IMR-90 (cell line): ENCODE measurements at regions not wholly inside any gene's neighbourhood (a gene's known extent, or its start where the extent isn't known, plus 50 kb on each side); places are given as distances from the start of the nearest gene placed in this dataset.

Experiments
- ATAC-seq: fragments of 200-7000 bp; cut with Tn5 transposase; 2 replicates; pipeline ENCODE4 v1.9.1; 2020; ENCODE audit warnings: low read depth, mild to moderate bottlenecking, moderate library complexity
- BruUV-seq: library from RNA; stranded (reverse); fragments of 400-500 nt; replicated peaks from 2 replicates; lab custom pipeline; 2021; lab: Mats Ljungman, UMichigan
- CTCF ChIA-PET: fragments of 300-600 bp; formaldehyde crosslinking; extraction: SDS; loops from one replicate; lab custom pipeline; 2021; ENCODE audit warnings: antibody characterized with exemption; lab: Yijun Ruan, JAX
- POLR2A ChIA-PET: fragments of 300-600 bp; sonication (Branson Sonifier 250); formaldehyde crosslinking; loops from one replicate; lab custom pipeline; 2022; ENCODE audit warnings: antibody characterized with exemption; ENCODE audit not compliant: unreplicated experiment; lab: Charles Lee
- DNase-seq: peaks from one replicate; pipeline ENCODE4 v3.0.0; 2013
- H2AFZ ChIP-seq: replicated peaks from 2 replicates; pipeline ENCODE3; 2013; ENCODE audit warnings: low read length, mild to moderate bottlenecking; ENCODE audit not compliant: poor library complexity
- H2AK5ac ChIP-seq: 2 replicates; pipeline ENCODE4 v1.6.1; 2013; ENCODE audit warnings: low read depth, low read length, inconsistent platforms
- H2AK9ac ChIP-seq: replicated peaks from 2 replicates; pipeline ENCODE3; 2013; ENCODE audit warnings: mild to moderate bottlenecking, low read depth, low read length, moderate library complexity; ENCODE audit not compliant: poor library complexity
- H2BK120ac ChIP-seq: 2 replicates; pipeline ENCODE4 v1.6.1; 2013; ENCODE audit warnings: low read depth, low read length, inconsistent platforms
- H2BK15ac ChIP-seq: 3 replicates; pipeline ENCODE4 v1.6.1; 2013; ENCODE audit warnings: low read depth, low read length, inconsistent platforms
- H2BK20ac ChIP-seq: 2 replicates; pipeline ENCODE4 v1.6.1; 2013; ENCODE audit warnings: low read depth, mild to moderate bottlenecking, inconsistent platforms, low read length, moderate library complexity
- H2BK5ac ChIP-seq: 2 replicates; pipeline ENCODE4 v1.6.1; 2013; ENCODE audit warnings: mild to moderate bottlenecking, low read depth, low read length, inconsistent platforms; ENCODE audit not compliant: poor library complexity, severe bottlenecking
- H3K14ac ChIP-seq: replicated peaks from 2 replicates; pipeline ENCODE4 v1.6.1; 2013; ENCODE audit warnings: low read depth, low read length, inconsistent platforms
- H3K18ac ChIP-seq: 2 replicates; pipeline ENCODE4 v1.6.1; 2013; ENCODE audit warnings: low read depth, low read length, control low read depth
- H3K23ac ChIP-seq: 2 replicates; pipeline ENCODE4 v1.6.1; 2013; ENCODE audit warnings: low read depth, low read length, inconsistent platforms
- H3K27ac ChIP-seq: 2 replicates; pipeline ENCODE4 v1.5.1; 2013; ENCODE audit warnings: mild to moderate bottlenecking, control low read depth, low read length; ENCODE audit not compliant: insufficient read depth
- H3K27me3 ChIP-seq: 2 replicates; pipeline ENCODE4 v1.6.1; 2013; ENCODE audit warnings: low read length; ENCODE audit not compliant: control insufficient read depth, insufficient read depth
- H3K36me3 ChIP-seq: 2 replicates; pipeline ENCODE4 v1.6.1; 2013; ENCODE audit warnings: low read length, mixed read lengths; ENCODE audit not compliant: control insufficient read depth, insufficient read depth
- H3K4ac ChIP-seq: 2 replicates; pipeline ENCODE4 v1.6.1; 2013; ENCODE audit warnings: low read depth, low read length, inconsistent platforms
- H3K4me1 ChIP-seq: 2 replicates; pipeline ENCODE4 v1.6.1; 2013; ENCODE audit warnings: low read length, mixed read lengths; ENCODE audit not compliant: control insufficient read depth, insufficient read depth
- H3K4me2 ChIP-seq: 2 replicates; pipeline ENCODE4 v1.6.1; 2013; ENCODE audit warnings: low read depth, mild to moderate bottlenecking, control low read depth, low read length, moderate library complexity
- H3K4me3 ChIP-seq: 2 replicates; pipeline ENCODE4 v1.5.1; 2013; ENCODE audit warnings: low read depth, mild to moderate bottlenecking, control low read depth, low read length, moderate library complexity; ENCODE audit not compliant: insufficient read depth
- H3K56ac ChIP-seq: 2 replicates; pipeline ENCODE4 v1.6.1; 2013; ENCODE audit warnings: low read length, inconsistent platforms; ENCODE audit not compliant: insufficient read depth; ENCODE audit errors: extremely low read depth
- H3K79me1 ChIP-seq, 2 experiments: 2 replicates each; pipeline ENCODE4 v1.6.1; 2013; ENCODE audit warnings: low read length in 2 of 2, inconsistent platforms in 1 of 2, low read depth in 1 of 2
- H3K9ac ChIP-seq: 2 replicates; pipeline ENCODE4 v1.6.1; 2013; ENCODE audit warnings: low read depth, low read length, control low read depth
- H3K9me1 ChIP-seq: 2 replicates; pipeline ENCODE4 v1.6.1; 2013; ENCODE audit warnings: low read length, inconsistent platforms; ENCODE audit not compliant: insufficient read depth
- H3K9me3 ChIP-seq: 2 replicates; pipeline ENCODE4 v1.6.1; 2013; ENCODE audit warnings: low read length; ENCODE audit not compliant: control insufficient read depth, insufficient read depth
- H4K20me1 ChIP-seq: 2 replicates; pipeline ENCODE4 v1.6.1; 2013; ENCODE audit warnings: low read length, inconsistent platforms; ENCODE audit not compliant: insufficient read depth
- H4K5ac ChIP-seq: 2 replicates; pipeline ENCODE4 v1.6.1; 2013; ENCODE audit warnings: mild to moderate bottlenecking, low read depth, low read length, control low read depth
- H4K8ac ChIP-seq, 2 experiments: 2 replicates each; pipeline ENCODE4 v1.6.1; 2013; ENCODE audit warnings: low read depth in 2 of 2, low read length in 2 of 2, control low read depth in 1 of 2, inconsistent platforms in 1 of 2
- H4K91ac ChIP-seq: 2 replicates; pipeline ENCODE4 v1.6.1; 2013; ENCODE audit warnings: low read depth, low read length, inconsistent platforms; ENCODE audit not compliant: insufficient read depth
- CEBPB ChIP-seq: IDR thresholded peaks from 2 replicates; pipeline ENCODE4 v1.6.1; 2012; ENCODE audit warnings: low read depth, low read length, improper control_type of control experiment
- CHD1 ChIP-seq: IDR thresholded peaks from 2 replicates; pipeline ENCODE4 v1.6.1; 2012; ENCODE audit warnings: low read depth, low read length, improper control_type of control experiment
- CTCF ChIP-seq: conservative IDR thresholded peaks from 2 replicates; pipeline ENCODE4 v1.5.1; 2012; ENCODE audit warnings: mild to moderate bottlenecking, low read depth, low read length, improper control_type of control experiment
- ELK1 ChIP-seq: fragments of 150-350 bp; IDR thresholded peaks from 2 replicates; pipeline ENCODE4 v1.6.1; 2016; ENCODE audit warnings: low read depth, mild to moderate bottlenecking, low read length, moderate library complexity, borderline replicate concordance
- FOS ChIP-seq: fragments of 150-350 bp; IDR thresholded peaks from 2 replicates; pipeline ENCODE4 v1.6.1; 2016; ENCODE audit warnings: low read depth, low read length
- MAZ ChIP-seq: IDR thresholded peaks from 2 replicates; pipeline ENCODE4 v1.6.1; 2012; ENCODE audit warnings: low read depth, mild to moderate bottlenecking, low read length, improper control_type of control experiment, moderate library complexity, borderline replicate concordance
- MXI1 ChIP-seq: IDR thresholded peaks from 2 replicates; pipeline ENCODE4 v1.6.1; 2012; ENCODE audit warnings: low read depth, mild to moderate bottlenecking, low read length, moderate library complexity, borderline replicate concordance
- NFE2L2 ChIP-seq: fragments of 150-350 bp; IDR thresholded peaks from 2 replicates; pipeline ENCODE4 v1.6.1; 2016; ENCODE audit warnings: low read depth, mild to moderate bottlenecking, low read length
- POLR2A ChIP-seq: IDR thresholded peaks from 2 replicates; pipeline ENCODE4 v1.6.1; 2012; ENCODE audit warnings: mild to moderate bottlenecking, low read depth, low read length
- RAD21 ChIP-seq: IDR thresholded peaks from 2 replicates; pipeline ENCODE4 v1.6.1; 2012; ENCODE audit warnings: low read length, improper control_type of control experiment
- RCOR1 ChIP-seq: IDR thresholded peaks from 2 replicates; pipeline ENCODE4 v1.6.1; 2012; ENCODE audit warnings: mild to moderate bottlenecking, low read length, improper control_type of control experiment; ENCODE audit not compliant: insufficient replicate concordance
- RFX5 ChIP-seq: IDR thresholded peaks from 2 replicates; pipeline ENCODE4 v1.8.0; 2012; ENCODE audit warnings: low read depth, mild to moderate bottlenecking, low read length, moderate library complexity
- USF2 ChIP-seq: fragments of 150-350 bp; IDR thresholded peaks from 2 replicates; pipeline ENCODE4 v1.6.1; 2017; ENCODE audit warnings: mild to moderate bottlenecking, antibody characterized with exemption, low read length, low read depth
- WGBS, 2 experiments: methylation state at CpG; one replicate each; pipeline versions ENCODE4 v1.1.5 to v1.1.7; 2013; ENCODE audit warnings: missing lambda C conversion rate in 2 of 2; ENCODE audit not compliant: insufficient read length in 1 of 2; ENCODE audit errors: extremely low coverage in 2 of 2; 5-methylcytosine and 5-hydroxymethylcytosine counted together
- dilution Hi-C: fragments of 300-500 bp; cut with HindIII; formaldehyde crosslinking; loops from one replicate; pipeline ENCODE4 v1.14.3; 2018; ENCODE audit warnings: low sequenced_read_pairs; ENCODE audit not compliant: unreplicated experiment
- in situ Hi-C: fragments of 300-500 bp; cut with MboI; formaldehyde crosslinking; loops from 3 replicates; pipeline ENCODE4 v1.14.3; 2019; ENCODE audit warnings: low sequenced_read_pairs, inconsistent platforms, mixed read lengths
- intact Hi-C: fragments of 100-400 bp; cut with micrococcal nuclease; formaldehyde crosslinking; loops from 2 replicates; pipeline ENCODE4 v1.10.0; 2022

GRCh38 chr15:53446376-53446775, 313.1 kb downstream of the WDR72 start:
- H4K8ac ChIP-seq = no peak overlapping the region
- H3K18ac ChIP-seq = no peak overlapping the region
- DNase-seq (no peak), ATAC-seq (no peak)
- H3K27ac ChIP-seq = no peak overlapping the region
- in situ Hi-C loops = no loop called here
- H2BK15ac ChIP-seq = no peak overlapping the region
- TF ChIP-seq MXI1 (no peak), CTCF (no peak), NFE2L2 (no peak), CHD1 (no peak), USF2 (no peak), ELK1 (no peak), RAD21 (no peak), POLR2A (no peak), RFX5 (no peak), RCOR1 (no peak), FOS (no peak), CEBPB (no peak), MAZ (no peak)
- H3K4ac ChIP-seq = no peak overlapping the region
- no CpG with 5 or more reads among the region's 1 CpG for WGBS, 2 experiments
- dilution Hi-C loops = no loop called here
- no TSS peak for BruUV-seq
- CTCF ChIA-PET = no interaction called here
- H3K9me1 ChIP-seq = no peaks in the 10 kb centered on the region
- POLR2A ChIA-PET = no interaction called here
- no peak overlapping the region for H3K56ac ChIP-seq
- no peak overlapping the region for H4K5ac ChIP-seq
- no peak overlapping the region for H3K4me3 ChIP-seq
- H2AK5ac ChIP-seq = no peak overlapping the region
- H2AK9ac ChIP-seq = no peak overlapping the region
- intact Hi-C loops = no loop called here
- no peak overlapping the region for H2AFZ ChIP-seq
- no peak overlapping the region for H3K14ac ChIP-seq
- no peaks in the 10 kb centered on the region for H3K79me1 ChIP-seq
- no peaks in the 10 kb centered on the region for H3K36me3 ChIP-seq
- H4K91ac ChIP-seq = no peak overlapping the region
- no peak overlapping the region for H3K4me2 ChIP-seq
- H3K27me3 ChIP-seq = no peaks in the 10 kb centered on the region
- H2BK120ac ChIP-seq = no peak overlapping the region
- no peak overlapping the region for H2BK5ac ChIP-seq
- H3K4me1 ChIP-seq = no peaks in the 10 kb centered on the region
- no peak overlapping the region for H3K9ac ChIP-seq
- H4K20me1 ChIP-seq = no peaks in the 10 kb centered on the region
- no peak overlapping the region for H3K23ac ChIP-seq
- H2BK20ac ChIP-seq = no peak overlapping the region
- H3K9me3 ChIP-seq = peaks cover 15% of the 10 kb centered on the region
